ENCODE measurements at regions not wholly inside any gene's neighbourhood (a gene's known extent, or its start where the extent isn't known, plus 50 kb on each side); places are given as distances from the start of the nearest gene placed in this dataset.

DNA sequence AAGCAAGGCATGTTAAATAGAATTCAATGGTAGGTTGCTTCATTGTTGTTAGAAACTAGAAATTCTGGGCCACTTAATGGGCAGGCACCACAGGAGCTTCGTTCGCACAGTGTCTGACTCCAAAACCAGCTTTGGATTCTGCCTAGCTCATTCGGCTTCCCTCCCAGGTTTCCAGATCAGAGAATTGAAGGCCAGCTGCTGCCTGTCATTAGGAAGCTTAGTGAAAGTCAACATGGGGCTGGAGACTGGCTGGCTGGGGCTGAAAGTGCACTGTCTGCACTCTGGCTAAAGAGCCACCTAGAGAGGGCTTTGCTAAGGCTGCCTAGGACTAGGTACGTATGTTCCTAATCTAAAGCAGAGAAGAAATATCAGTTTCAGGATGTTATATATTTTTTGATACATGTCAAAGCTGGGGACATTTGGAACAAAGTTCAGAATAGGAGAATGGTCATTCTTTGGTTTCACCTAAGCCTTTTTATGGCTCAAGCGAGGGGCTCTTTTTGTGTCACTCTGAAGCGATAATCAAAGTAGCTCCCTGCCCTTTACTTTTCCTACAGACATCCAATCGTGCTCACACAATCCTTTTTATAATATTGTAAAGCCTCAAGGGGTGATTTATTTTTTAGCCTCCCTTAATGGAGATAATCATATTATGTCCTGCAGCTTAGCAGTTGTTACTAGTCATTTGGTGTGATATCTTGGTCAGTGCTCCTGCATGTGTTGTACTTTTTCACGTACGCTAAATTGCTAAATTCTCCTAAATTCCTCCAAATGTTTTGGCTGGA lies 238.5 kb upstream of the NAV3 start:
- Histone ChIP-seq H2AFZ (ENCODE audit: low read depth, low read length) (no peak overlapping the region), H3K36me3 (replicated peaks; ENCODE audit: low read depth, low read length) (no peaks in the 10 kb centered on the region), H3K27ac (ENCODE audit: low read length) (no peak overlapping the region), H3K4me2 (ENCODE audit: low read length) (no peak overlapping the region), H3K4me3 (ENCODE audit: low read length) (no peak overlapping the region), H3K27me3 (ENCODE audit: low read depth, low read length) (no peaks in the 10 kb centered on the region), H3K4me1 (ENCODE audit: low read length) (no peaks in the 10 kb centered on the region), H3K9ac (ENCODE audit: low read length) (no peak overlapping the region), H3K79me2 (ENCODE audit: low read length) (no peaks in the 10 kb centered on the region), H4K20me1 (ENCODE audit: insufficient read depth, low read length) (no peaks in the 10 kb centered on the region), H3K9me3 (ENCODE audit: insufficient read depth, low read length) (no peaks in the 10 kb centered on the region; the same call in 1 of the 2 replicates)
- TF ChIP-seq EZH2phosphoT487 (IDR thresholded peaks at IDR 0.05; ENCODE audit: low read depth): no peak
- TF ChIP-seq, protein P1, sequence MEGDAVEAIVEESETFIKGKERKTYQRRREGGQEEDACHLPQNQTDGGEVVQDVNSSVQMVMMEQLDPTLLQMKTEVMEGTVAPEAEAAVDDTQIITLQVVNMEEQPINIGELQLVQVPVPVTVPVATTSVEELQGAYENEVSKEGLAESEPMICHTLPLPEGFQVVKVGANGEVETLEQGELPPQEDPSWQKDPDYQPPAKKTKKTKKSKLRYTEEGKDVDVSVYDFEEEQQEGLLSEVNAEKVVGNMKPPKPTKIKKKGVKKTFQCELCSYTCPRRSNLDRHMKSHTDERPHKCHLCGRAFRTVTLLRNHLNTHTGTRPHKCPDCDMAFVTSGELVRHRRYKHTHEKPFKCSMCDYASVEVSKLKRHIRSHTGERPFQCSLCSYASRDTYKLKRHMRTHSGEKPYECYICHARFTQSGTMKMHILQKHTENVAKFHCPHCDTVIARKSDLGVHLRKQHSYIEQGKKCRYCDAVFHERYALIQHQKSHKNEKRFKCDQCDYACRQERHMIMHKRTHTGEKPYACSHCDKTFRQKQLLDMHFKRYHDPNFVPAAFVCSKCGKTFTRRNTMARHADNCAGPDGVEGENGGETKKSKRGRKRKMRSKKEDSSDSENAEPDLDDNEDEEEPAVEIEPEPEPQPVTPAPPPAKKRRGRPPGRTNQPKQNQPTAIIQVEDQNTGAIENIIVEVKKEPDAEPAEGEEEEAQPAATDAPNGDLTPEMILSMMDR (IDR thresholded peaks at IDR 0.05; ENCODE audit: low read depth, low read length): no peak

GRCh38 chr12:77590306-77590705 lies 240.4 kb upstream of the NAV3 start:
- Histone ChIP-seq H3K4me3 (ENCODE audit: low read length) (no peak overlapping the region), H3K27ac (ENCODE audit: low read length) (no peak overlapping the region), H3K9me3 (ENCODE audit: insufficient read depth, low read length) (no peaks in the 10 kb centered on the region; the same call in 1 of the 2 replicates), H4K20me1 (ENCODE audit: insufficient read depth, low read length) (no peaks in the 10 kb centered on the region), H3K9ac (ENCODE audit: low read length) (no peak overlapping the region), H3K27me3 (ENCODE audit: low read depth, low read length) (no peaks in the 10 kb centered on the region), H3K4me2 (ENCODE audit: low read length) (no peak overlapping the region), H3K36me3 (replicated peaks; ENCODE audit: low read depth, low read length) (no peaks in the 10 kb centered on the region), H3K79me2 (ENCODE audit: low read length) (no peaks in the 10 kb centered on the region), H3K4me1 (ENCODE audit: low read length) (no peaks in the 10 kb centered on the region), H2AFZ (ENCODE audit: low read depth, low read length) (no peak overlapping the region)
- TF ChIP-seq, protein P1 (IDR thresholded peaks at IDR 0.05; ENCODE audit: low read depth, low read length): no peak
- TF ChIP-seq EZH2phosphoT487 (IDR thresholded peaks at IDR 0.05; ENCODE audit: low read depth): no peak

DNA sequence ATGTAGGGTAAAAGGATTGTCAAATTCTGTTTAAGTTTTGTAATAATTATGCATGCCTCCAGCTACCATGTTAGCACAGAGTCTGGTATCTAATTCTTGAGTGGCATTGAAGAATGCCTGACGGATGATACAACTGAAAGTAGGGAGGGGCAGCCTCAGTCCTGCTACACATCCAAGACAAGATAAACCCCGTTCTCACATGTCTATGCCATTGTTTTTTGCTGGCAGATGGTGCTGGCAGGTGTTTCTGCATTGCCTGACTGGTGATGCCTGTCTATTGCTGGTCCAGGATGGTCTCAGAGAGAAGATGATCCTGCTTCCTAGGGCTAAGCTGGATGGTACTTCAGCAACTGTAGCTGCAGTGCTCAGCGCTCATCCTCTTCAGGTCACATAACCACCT lies 245.8 kb upstream of the NAV3 start:
- no peaks in the 10 kb centered on the region for H3K4me1 ChIP-seq (ENCODE audit: low read length)
- no peaks in the 10 kb centered on the region for H3K36me3 ChIP-seq (replicated peaks; ENCODE audit: low read depth, low read length)
- no peaks in the 10 kb centered on the region for H3K27me3 ChIP-seq (ENCODE audit: low read depth, low read length)
- no peak overlapping the region for H3K27ac ChIP-seq (ENCODE audit: low read length)
- no peaks in the 10 kb centered on the region; the same call in 1 of the 2 replicates for H3K9me3 ChIP-seq (ENCODE audit: insufficient read depth, low read length)
- TF ChIP-seq, protein P1 (IDR thresholded peaks at IDR 0.05; ENCODE audit: low read depth, low read length): no peak
- TF ChIP-seq EZH2phosphoT487 (IDR thresholded peaks at IDR 0.05; ENCODE audit: low read depth): no peak
- no peak overlapping the region for H3K9ac ChIP-seq (ENCODE audit: low read length)
- H3K79me2 ChIP-seq (ENCODE audit: low read length): no peaks in the 10 kb centered on the region
- no peaks in the 10 kb centered on the region for H4K20me1 ChIP-seq (ENCODE audit: insufficient read depth, low read length)
- no peak overlapping the region for H2AFZ ChIP-seq (ENCODE audit: low read depth, low read length)
- no peak overlapping the region for H3K4me2 ChIP-seq (ENCODE audit: low read length)
- no peak overlapping the region for H3K4me3 ChIP-seq (ENCODE audit: low read length)

DNA sequence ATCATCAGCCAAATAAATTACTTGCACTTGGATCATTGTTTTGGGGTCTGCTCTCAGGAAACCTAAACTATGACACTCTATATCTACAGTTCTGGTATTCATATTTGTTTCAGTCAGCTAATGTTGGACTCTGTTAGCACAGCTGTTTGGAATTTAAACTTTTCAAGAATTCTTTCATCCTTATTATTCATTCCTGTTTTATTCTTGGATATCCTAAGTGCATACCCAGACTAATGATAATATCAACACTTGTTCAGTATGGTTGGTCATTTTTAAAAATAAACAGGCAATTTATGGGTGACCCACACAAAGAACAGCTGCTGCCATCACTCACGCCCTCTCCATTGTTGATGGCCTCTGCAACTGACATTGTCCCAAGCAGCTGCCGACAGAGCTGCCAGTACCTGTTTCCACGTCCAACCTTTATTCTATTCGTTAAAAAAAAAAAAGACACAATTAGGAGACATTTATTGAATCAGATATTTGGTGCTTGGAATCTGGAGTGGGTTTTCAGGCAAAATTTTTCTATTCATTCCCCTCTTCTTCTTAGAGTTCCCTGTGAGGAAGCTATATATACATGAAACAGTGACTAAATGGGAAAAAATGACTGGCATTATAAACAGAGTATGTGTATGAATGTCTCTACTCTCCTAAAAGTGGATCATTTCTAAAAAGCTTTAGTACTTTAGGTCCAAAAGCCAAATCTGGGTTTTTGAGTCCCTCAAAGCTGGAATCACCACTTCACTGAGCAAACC lies 252.1 kb upstream of the NAV3 start:
- Histone ChIP-seq H3K27ac (ENCODE audit: low read length) (no peak overlapping the region), H3K4me1 (ENCODE audit: low read length) (no peaks in the 10 kb centered on the region), H3K9me3 (ENCODE audit: insufficient read depth, low read length) (no peaks in the 10 kb centered on the region), H3K27me3 (ENCODE audit: low read depth, low read length) (no peaks in the 10 kb centered on the region), H3K79me2 (ENCODE audit: low read length) (no peaks in the 10 kb centered on the region), H3K9ac (ENCODE audit: low read length) (no peak overlapping the region), H4K20me1 (ENCODE audit: insufficient read depth, low read length) (no peaks in the 10 kb centered on the region), H2AFZ (ENCODE audit: low read depth, low read length) (no peak overlapping the region), H3K36me3 (replicated peaks; ENCODE audit: low read depth, low read length) (no peaks in the 10 kb centered on the region), H3K4me3 (ENCODE audit: low read length) (no peak overlapping the region), H3K4me2 (ENCODE audit: low read length) (no peak overlapping the region)
- TF ChIP-seq, protein P1 (IDR thresholded peaks at IDR 0.05; ENCODE audit: low read depth, low read length): no peak
- TF ChIP-seq EZH2phosphoT487 (IDR thresholded peaks at IDR 0.05; ENCODE audit: low read depth): no peak
